HG03565 (cell line): ENCODE measurements at regions not wholly inside any gene's neighbourhood (a gene's known extent, or its start where the extent isn't known, plus 50 kb on each side); places are given as distances from the start of the nearest gene placed in this dataset.

Experiments
- ATAC-seq: cut with Tn5 transposase; IDR thresholded peaks from one replicate; pipeline ENCODE4 v1.9.1; 2021; ENCODE audit warnings: mild to moderate bottlenecking, moderate library complexity; ENCODE audit not compliant: unreplicated experiment

DNA sequence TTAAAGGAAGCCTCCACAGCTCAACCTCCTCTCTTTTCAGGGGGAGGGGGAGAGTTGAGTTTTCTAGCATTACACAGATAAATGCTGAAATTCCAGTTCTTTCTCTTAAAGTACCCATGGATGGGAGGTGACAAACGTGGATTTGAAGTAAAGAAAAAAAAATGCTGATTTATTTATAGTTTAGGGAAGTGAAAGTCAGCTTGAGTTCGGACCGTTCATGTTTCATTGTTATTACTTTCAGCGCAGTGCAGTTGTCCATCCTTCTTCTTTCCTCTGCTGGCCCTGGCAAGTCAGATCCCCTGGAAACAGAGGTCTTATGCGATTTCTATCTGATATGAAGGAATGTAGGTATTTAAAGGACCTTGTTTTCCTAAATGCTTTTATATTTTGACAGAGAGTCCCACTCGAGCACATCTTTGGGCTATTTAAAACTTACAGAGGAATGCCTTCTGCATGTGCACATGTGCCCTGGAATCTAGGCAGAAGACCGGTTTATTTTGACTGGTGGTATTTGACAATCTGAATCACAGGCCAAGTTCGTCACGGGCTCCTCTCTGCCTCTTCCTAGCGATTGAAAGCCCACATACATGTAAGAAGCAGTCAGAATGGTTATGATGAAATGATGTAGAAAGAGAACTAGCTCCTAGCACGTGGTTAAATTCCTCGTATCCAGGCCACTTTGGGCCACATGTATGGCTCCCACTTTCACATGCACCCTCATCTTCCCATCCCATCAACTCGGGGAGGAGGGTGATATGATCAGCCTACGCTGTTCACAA, 385.2 kb upstream of the KLF4 start:
- peak; percentile 60 for ATAC-seq

DNA sequence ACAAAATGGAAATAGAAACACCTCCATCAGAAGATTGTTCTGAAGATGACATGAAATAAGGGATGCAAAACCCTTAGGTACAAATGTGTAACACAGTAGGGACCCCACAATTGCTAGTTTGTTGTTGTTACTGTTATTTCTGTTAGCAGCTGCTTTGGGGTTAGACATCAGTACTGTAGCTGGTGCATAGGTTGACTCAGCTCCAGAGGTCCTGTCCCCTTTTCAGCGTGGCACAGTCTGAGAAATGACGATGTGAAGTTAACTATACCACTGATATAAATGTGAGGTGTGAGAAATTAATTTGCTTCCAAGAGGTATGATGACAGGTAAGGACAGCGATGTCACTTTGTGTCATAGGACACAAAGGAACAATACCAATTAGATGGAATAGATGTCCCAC, 384.6 kb upstream of the KLF4 start:
- ATAC-seq: peak; percentile 44

GRCh38 chr9:107872457-107873192, 383.1 kb upstream of the KLF4 start:
- ATAC-seq: no peak

DNA sequence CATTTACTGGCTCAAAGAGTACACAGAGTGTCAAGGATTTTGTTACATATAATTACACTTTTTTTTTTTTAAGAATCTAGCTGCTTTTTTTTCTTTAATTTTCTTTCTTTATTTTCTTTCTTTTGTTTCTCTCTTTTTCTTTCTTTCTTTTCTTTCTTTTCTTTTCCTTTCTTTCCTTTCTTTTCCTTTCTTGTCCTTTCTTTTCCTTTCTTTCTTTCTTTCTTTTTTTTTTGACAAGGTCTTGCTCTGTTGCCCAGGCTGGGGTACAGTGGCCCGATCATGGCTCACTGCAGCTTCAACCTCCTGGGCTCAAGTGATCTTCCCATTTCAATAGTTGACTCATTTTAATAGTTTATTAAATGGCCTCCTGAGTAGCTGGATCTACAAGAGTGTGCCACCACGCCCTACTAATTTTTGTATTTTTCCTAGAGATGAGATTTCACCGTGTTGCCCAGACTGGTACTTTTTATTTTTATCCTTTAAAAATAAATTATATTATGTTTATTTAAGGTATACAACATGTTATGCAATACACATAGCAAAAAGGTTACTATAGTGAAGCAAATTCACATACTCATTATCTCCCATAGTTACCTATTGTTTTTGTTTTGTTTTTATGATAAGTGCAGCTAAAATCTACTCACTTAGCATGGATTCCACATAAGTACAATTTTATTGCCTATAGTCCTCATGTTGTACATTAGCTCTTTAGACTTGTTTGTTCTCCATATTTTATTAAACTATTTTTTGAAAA, 381.5 kb upstream of the KLF4 start:
- no peak for ATAC-seq

- no peak for ATAC-seq
Measured at GRCh38 chr9:107870221-107870620, 380.7 kb upstream of the KLF4 start.

DNA sequence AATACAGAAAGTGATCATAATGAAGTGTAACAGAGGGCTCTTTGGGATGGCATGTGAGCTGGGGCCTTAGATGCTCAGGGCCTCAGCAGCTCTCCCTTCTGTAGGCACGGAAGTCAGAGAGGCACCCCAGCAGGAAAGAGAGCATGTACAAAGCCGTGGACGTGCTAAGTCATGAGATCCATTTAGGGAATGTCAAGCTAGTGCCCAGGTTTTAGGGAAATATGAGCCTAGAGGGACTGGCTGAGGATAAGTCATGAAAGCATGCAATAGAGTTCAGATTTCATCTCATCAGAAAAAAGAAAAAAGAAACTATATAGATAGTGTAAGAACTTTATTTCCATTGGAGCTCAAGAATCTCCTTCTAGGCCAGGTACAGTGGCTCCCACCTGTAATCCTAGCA, 379.5 kb upstream of the KLF4 start:
- ATAC-seq: no peak

DNA sequence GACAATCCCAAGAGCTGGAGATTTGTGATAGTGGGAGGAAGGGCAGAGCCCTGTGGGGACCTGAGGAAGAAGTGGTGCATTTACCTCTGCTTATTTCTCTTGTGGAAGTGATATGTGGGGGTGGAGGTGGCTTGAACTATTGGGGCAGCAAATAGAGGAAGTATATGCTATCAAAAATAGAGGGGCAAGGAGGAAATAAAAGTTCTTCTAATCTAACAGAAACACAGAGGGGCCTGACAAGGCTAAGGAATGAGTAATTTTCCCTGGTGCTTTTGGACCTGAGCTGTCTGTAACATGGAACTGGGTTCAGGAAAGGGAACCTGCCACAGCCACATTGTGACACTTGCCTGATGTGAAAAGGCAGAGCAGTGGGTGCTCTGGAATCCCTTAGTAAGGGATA, 378.6 kb upstream of the KLF4 start:
- no peak for ATAC-seq

GRCh38 chr9:107867738-107868137, 378.2 kb upstream of the KLF4 start:
- ATAC-seq: no peak

DNA sequence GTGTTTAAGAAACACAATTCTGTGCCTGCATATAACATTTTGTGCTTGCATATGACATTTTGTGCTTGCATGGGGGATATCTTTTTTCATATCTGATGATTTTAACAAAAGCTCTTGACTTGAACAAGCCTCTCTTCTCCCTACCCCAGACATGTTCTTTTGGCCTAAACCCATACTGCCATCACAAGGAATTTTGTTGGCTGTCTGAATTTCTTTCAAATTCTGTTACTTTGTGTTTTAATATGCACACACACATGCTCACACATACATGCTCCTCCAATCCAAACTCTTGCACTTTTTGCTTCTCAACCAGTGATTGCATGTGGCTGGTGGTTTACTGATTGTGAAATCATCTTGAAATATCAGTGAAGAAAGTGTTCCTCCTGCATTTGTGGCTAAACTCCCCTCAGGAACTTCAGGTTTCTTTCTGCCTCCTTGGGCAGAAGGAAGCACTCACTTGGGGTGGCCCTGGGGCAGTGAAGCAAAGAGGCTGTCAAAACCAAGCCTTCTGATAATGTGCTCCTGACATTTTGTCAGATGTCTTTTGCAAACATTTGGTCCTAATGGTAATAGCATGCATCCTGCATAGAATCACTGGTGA, 377.2 kb upstream of the KLF4 start:
- ATAC-seq: no peak

GRCh38 chr9:107863396-107863795, 373.8 kb upstream of the KLF4 start:
- no peak for ATAC-seq

GRCh38 chr9:107862881-107863280, 373.3 kb upstream of the KLF4 start:
- ATAC-seq: no peak

GRCh38 chr9:107862323-107862722, 372.8 kb upstream of the KLF4 start:
- ATAC-seq: no peak

DNA sequence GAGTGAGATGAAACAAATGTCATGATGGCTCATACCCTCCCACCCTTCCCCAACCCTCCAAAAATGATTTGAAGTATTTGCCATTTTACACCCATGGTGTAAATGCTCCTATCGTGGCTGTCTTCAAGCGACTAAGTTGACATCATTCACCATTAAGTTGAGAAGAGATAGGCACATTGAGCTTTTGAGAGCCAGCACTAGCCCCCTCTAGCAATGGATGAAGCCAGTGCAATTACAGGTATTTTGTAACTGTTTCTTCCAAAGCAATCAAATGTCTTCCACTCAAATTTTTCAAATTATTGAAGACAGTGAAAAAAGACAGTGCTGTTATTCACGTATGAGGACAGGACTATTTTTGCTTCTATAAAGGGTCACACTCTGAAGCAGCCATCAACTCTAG, 371.5 kb upstream of the KLF4 start:
- no peak for ATAC-seq

DNA sequence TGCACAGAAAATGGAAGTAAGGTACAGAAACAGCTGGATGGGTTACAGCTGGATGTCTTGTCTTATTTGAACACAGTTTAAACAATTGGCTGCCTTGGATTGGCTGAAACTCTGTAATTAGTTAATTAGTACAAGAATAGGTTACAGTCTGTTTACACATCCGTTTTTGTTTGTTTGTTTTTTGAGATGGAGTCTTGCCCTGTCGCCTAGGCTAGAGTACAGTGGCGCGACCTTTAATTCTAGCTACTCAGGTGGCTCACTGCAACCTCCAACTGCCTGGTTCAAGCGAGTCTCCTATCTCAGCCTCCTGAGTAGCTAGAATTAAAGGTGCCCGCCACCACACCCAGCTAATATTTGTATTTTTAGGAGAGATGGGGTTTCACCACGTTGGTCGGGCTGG, 368.7 kb upstream of the KLF4 start:
- ATAC-seq: no peak

GRCh38 chr9:107856633-107857032, 367.1 kb upstream of the KLF4 start:
- no peak for ATAC-seq

GRCh38 chr9:107855164-107855563, 365.6 kb upstream of the KLF4 start:
- no peak for ATAC-seq

DNA sequence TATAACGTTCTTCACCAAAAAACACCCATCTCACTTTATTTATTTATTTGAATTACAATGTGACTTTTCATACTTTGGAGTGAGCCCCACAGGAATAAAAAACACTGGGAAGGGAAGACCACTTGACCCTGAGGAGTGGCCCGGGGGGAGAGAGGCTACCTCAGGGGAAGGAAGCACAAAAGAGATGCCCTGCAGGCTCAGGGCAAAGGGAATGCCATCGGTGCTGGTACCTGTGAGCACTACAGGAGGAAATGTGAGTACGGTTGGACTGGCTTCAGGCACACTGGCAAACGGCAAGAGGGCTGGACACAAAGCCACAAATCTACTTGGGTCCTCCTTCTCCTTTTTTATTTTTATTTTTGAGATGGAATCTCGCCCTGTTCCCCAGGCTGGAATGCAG, 363.9 kb upstream of the KLF4 start:
- ATAC-seq: no peak

DNA sequence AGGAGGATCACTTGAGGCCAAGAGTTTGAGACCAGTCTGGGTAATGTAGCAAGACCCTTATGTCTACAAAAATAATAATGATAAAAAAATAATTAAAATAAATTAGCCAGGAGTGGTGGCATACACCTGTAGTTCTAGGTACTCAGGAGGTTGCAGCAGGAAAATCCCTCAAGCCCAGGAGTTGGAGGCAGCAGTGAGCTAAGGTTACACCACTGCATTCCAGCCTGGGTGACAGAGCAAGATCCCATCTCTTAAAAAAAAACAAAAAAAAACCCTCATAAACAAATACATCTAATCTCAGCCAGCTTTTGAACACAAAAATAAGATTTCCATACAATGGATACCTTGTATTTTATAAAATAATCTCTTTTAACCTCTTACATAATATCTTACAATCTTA, 363.3 kb upstream of the KLF4 start:
- ATAC-seq: no peak

- no peak for ATAC-seq
Measured at GRCh38 chr9:107850653-107851052, 361.1 kb upstream of the KLF4 start.

GRCh38 chr9:107847978-107848964, 358.7 kb upstream of the KLF4 start:
- ATAC-seq: no peak
